ENCODE measurements at regions not wholly inside any gene's neighbourhood (a gene's known extent, or its start where the extent isn't known, plus 50 kb on each side); places are given as distances from the start of the nearest gene placed in this dataset.

GRCh38 chr10:124219062-124219461, 125.7 kb upstream of the CHST15 start:
- Histone ChIP-seq H3K4me1 (ENCODE audit: control insufficient read depth, extremely low read depth, insufficient read depth, low read length) (peaks cover 9% of the 10 kb centered on the region), H3K27me3 (ENCODE audit: control insufficient read depth, extremely low read depth, insufficient read depth, low read length) (peaks cover 3% of the 10 kb centered on the region), H4K20me1 (ENCODE audit: control insufficient read depth, extremely low read depth, insufficient read depth, low read length) (no peaks in the 10 kb centered on the region), H2AFZ (ENCODE audit: control insufficient read depth, low read length) (no peak overlapping the region), H3K4me3 (ENCODE audit: control insufficient read depth in 2 of 3, extremely low read depth in 1 of 3, insufficient read depth in 2 of 3, low read depth in 1 of 3, low read length in 3 of 3) (no peak overlapping the region), H3K79me2 (ENCODE audit: control insufficient read depth, insufficient read depth, low read length) (no peaks in the 10 kb centered on the region), H3K4me2 (ENCODE audit: control insufficient read depth, extremely low read depth, insufficient read depth, low read depth, low read length) (no peak overlapping the region), H3K36me3 (ENCODE audit: control insufficient read depth in 2 of 2, extremely low read depth in 1 of 2, insufficient read depth in 2 of 2, low read length in 2 of 2) (no peaks in the 10 kb centered on the region), H3K9ac (ENCODE audit: control insufficient read depth, extremely low read depth, insufficient read depth, low read length) (no peak overlapping the region), H3K9me1 (ENCODE audit: control insufficient read depth, extremely low read depth, insufficient read depth, low read length) (no peaks in the 10 kb centered on the region), H3K27ac (ENCODE audit: control insufficient read depth, insufficient read depth, low read length) (no peak overlapping the region), H3K9me3 (ENCODE audit: control insufficient read depth, low read depth, low read length) (no peaks in the 10 kb centered on the region)
- TF ChIP-seq CTCF (optimal IDR thresholded peaks at IDR 0.05 in 1 of 3, IDR thresholded peaks at IDR 0.05 in 1 of 3, conservative IDR thresholded peaks at IDR 0.05 in 1 of 3; ENCODE audit: extremely low read depth in 1 of 3, insufficient read depth in 2 of 3, low read length in 3 of 3) (no peak), EZH2 (IDR thresholded peaks at IDR 0.05; ENCODE audit: low read length) (no peak)
- FAIRE-seq: no peak
- no peak for DNase-seq (ENCODE audit: low read depth, low spot score)
- dilution Hi-C loops (cut with MboI; ENCODE audit: extremely low pct_ligation_motif_present, low sequenced_read_pairs): no loop called here

GRCh38 chr10:124217906-124218804, 124.8 kb upstream of the CHST15 start:
- DNase-seq (ENCODE audit: low read depth, low spot score) (peak; percentile 59), FAIRE-seq (no peak)
- Histone ChIP-seq H3K4me2 (ENCODE audit: control insufficient read depth, extremely low read depth, insufficient read depth, low read depth, low read length) (peak overlapping the region; percentile 20), H3K36me3 (ENCODE audit: control insufficient read depth in 2 of 2, extremely low read depth in 1 of 2, insufficient read depth in 2 of 2, low read length in 2 of 2) (no peaks in the 10 kb centered on the region), H3K27ac (ENCODE audit: control insufficient read depth, insufficient read depth, low read length) (no peak overlapping the region), H3K79me2 (ENCODE audit: control insufficient read depth, insufficient read depth, low read length) (no peaks in the 10 kb centered on the region), H3K9me1 (ENCODE audit: control insufficient read depth, extremely low read depth, insufficient read depth, low read length) (no peaks in the 10 kb centered on the region), H4K20me1 (ENCODE audit: control insufficient read depth, extremely low read depth, insufficient read depth, low read length) (no peaks in the 10 kb centered on the region), H3K4me3 (ENCODE audit: control insufficient read depth in 2 of 3, extremely low read depth in 1 of 3, insufficient read depth in 2 of 3, low read depth in 1 of 3, low read length in 3 of 3) (no peak overlapping the region), H3K27me3 (ENCODE audit: control insufficient read depth, extremely low read depth, insufficient read depth, low read length) (peaks cover 3% of the 10 kb centered on the region), H3K9me3 (ENCODE audit: control insufficient read depth, low read depth, low read length) (no peaks in the 10 kb centered on the region), H3K9ac (ENCODE audit: control insufficient read depth, extremely low read depth, insufficient read depth, low read length) (no peak overlapping the region), H3K4me1 (ENCODE audit: control insufficient read depth, extremely low read depth, insufficient read depth, low read length) (peaks cover 18% of the 10 kb centered on the region), H2AFZ (ENCODE audit: control insufficient read depth, low read length) (no peak overlapping the region)
- dilution Hi-C loops (cut with MboI; ENCODE audit: extremely low pct_ligation_motif_present, low sequenced_read_pairs): no loop called here
- TF ChIP-seq EZH2 (IDR thresholded peaks at IDR 0.05; ENCODE audit: low read length) (no peak), CTCF (optimal IDR thresholded peaks at IDR 0.05 in 1 of 3, IDR thresholded peaks at IDR 0.05 in 1 of 3, conservative IDR thresholded peaks at IDR 0.05 in 1 of 3; ENCODE audit: extremely low read depth in 1 of 3, insufficient read depth in 2 of 3, low read length in 3 of 3) (peak; percentile 43 to 86 (median 48))
